HepG2 (cell line): ENCODE measurements at regions not wholly inside any gene's neighbourhood (a gene's known extent, or its start where the extent isn't known, plus 50 kb on each side); places are given as distances from the start of the nearest gene placed in this dataset.

Experiments used
- CHD2 ChIP-seq: IDR thresholded peaks from 2 replicates; pipeline ENCODE4 v1.6.1; 2011; ENCODE audit warnings: low read depth, low read length, improper control_type of control experiment
- DNMT1 ChIP-seq: sonication (generic); formaldehyde crosslinking; IDR thresholded peaks from 2 replicates; pipeline ENCODE4 v1.5.1; 2020; ENCODE audit warnings: mild to moderate bottlenecking, missing genetic modification reagents
- ISX ChIP-seq: sonication (generic); formaldehyde crosslinking; conservative IDR thresholded peaks from 2 replicates; pipeline ENCODE4 v1.5.0; 2020; ENCODE audit warnings: missing genetic modification reagents
- TBX3 ChIP-seq: fragments of 450-650 bp; IDR thresholded peaks from 2 replicates; pipeline ENCODE4 v1.6.1; 2017; ENCODE audit warnings: antibody characterized with exemption, mild to moderate bottlenecking, inconsistent platforms, borderline replicate concordance
- ZNF674 ChIP-seq: sonication (generic); formaldehyde crosslinking; IDR thresholded peaks from 2 replicates; pipeline ENCODE4 v1.5.0; 2020; ENCODE audit warnings: low read depth, mild to moderate bottlenecking, missing genetic modification reagents
- ZNF768 ChIP-seq: sonication (generic); formaldehyde crosslinking; IDR thresholded peaks from 2 replicates; pipeline ENCODE4 v1.4.0; 2020; ENCODE audit warnings: missing genetic modification reagents
- TF ChIP-seq, protein P1 (sequence below): sonication (generic); formaldehyde crosslinking; IDR thresholded peaks from 2 replicates; pipeline ENCODE4 v1.5.0; 2020; ENCODE audit warnings: mild to moderate bottlenecking, missing genetic modification reagents
- TF ChIP-seq, protein P2 (sequence below): IDR thresholded peaks from 2 replicates; pipeline ENCODE4 v1.6.1; 2016; ENCODE audit warnings: mild to moderate bottlenecking, missing biosample characterization, missing genetic modification reagents
- TF ChIP-seq, protein P3 (sequence below): IDR thresholded peaks from 2 replicates; pipeline ENCODE4 v1.6.1; 2016; ENCODE audit warnings: missing compliant biosample characterization, missing genetic modification reagents, borderline replicate concordance
- TF ChIP-seq, protein P4 (sequence below): sonication (generic); formaldehyde crosslinking; IDR thresholded peaks from 2 replicates; pipeline ENCODE4 v1.4.0; 2020; ENCODE audit warnings: mild to moderate bottlenecking, missing genetic modification reagents

DNA sequence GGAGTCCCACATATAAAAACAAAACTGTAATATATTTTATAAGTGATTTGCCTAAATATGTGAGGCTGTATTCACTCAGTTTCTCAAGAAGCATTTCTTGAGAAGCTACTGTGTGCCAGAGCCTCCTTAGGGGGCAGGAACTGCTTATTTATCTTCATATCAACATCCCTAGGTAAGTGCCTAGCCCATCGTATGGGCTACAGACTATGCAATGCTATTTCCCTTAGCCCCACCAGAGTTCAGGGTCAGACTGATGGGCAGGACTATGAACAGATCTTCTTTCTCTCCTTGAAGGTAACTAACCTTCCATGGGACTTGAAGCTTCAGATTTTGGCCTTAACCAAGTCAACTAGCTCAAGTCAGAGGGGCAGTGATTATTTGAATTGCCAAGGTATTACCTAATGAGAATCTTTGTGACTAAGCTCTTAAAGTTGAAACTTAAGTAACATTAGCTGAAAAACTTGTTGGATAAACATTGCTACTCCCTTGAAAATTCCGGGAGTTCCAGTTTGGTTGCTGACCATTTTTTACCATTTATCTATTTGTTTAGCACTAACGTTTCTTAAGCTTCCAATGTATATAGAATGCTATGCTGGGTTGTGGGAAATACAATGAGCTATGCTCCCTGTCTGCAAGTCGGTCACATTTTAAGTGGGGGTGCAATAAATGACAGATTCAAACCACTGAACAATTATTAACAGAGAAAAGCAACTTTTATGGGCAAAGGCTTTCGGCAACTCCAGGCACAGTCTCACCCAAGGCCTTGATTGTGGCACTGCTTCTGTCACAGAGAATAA is 85.2 kb downstream of the GPR88 start (continued):
- TF ChIP-seq, protein P1, sequence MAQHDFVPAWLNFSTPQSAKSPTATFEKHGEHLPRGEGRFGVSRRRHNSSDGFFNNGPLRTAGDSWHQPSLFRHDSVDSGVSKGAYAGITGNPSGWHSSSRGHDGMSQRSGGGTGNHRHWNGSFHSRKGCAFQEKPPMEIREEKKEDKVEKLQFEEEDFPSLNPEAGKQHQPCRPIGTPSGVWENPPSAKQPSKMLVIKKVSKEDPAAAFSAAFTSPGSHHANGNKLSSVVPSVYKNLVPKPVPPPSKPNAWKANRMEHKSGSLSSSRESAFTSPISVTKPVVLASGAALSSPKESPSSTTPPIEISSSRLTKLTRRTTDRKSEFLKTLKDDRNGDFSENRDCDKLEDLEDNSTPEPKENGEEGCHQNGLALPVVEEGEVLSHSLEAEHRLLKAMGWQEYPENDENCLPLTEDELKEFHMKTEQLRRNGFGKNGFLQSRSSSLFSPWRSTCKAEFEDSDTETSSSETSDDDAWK: no peak
- TF ChIP-seq ZNF768 (no peak), ZNF674 (CRISPR knock-in tag) (no peak), CHD2 (no peak), ISX (CRISPR knock-in tag) (no peak), DNMT1 (no peak), TBX3 (no peak)
- TF ChIP-seq, protein P2, sequence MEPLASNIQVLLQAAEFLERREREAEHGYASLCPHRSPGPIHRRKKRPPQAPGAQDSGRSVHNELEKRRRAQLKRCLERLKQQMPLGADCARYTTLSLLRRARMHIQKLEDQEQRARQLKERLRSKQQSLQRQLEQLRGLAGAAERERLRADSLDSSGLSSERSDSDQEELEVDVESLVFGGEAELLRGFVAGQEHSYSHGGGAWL (CRISPR knock-in tag): no peak
- TF ChIP-seq, protein P3, sequence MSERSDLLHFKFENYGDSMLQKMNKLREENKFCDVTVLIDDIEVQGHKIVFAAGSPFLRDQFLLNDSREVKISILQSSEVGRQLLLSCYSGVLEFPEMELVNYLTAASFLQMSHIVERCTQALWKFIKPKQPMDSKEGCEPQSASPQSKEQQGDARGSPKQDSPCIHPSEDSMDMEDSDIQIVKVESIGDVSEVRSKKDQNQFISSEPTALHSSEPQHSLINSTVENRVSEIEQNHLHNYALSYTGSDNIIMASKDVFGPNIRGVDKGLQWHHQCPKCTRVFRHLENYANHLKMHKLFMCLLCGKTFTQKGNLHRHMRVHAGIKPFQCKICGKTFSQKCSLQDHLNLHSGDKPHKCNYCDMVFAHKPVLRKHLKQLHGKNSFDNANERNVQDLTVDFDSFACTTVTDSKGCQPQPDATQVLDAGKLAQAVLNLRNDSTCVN: no peak
- TF ChIP-seq, protein P4, sequence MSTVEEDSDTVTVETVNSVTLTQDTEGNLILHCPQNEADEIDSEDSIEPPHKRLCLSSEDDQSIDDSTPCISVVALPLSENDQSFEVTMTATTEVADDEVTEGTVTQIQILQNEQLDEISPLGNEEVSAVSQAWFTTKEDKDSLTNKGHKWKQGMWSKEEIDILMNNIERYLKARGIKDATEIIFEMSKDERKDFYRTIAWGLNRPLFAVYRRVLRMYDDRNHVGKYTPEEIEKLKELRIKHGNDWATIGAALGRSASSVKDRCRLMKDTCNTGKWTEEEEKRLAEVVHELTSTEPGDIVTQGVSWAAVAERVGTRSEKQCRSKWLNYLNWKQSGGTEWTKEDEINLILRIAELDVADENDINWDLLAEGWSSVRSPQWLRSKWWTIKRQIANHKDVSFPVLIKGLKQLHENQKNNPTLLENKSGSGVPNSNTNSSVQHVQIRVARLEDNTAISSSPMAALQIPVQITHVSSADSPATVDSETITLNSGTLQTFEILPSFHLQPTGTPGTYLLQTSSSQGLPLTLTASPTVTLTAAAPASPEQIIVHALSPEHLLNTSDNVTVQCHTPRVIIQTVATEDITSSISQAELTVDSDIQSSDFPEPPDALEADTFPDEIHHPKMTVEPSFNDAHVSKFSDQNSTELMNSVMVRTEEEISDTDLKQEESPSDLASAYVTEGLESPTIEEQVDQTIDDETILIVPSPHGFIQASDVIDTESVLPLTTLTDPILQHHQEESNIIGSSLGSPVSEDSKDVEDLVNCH: no peak
